Mesenchymal stem cell (in vitro differentiated cells and primary cell): ENCODE measurements at regions not wholly inside any gene's neighbourhood (a gene's known extent, or its start where the extent isn't known, plus 50 kb on each side); places are given as distances from the start of the nearest gene placed in this dataset.

Experiments
- DNase-seq: peaks from one replicate; pipeline ENCODE4 v3.0.0-alpha.2; 2013
- H2AFZ ChIP-seq: one replicate; pipeline ENCODE4 v1.6.1; 2013; ENCODE audit warnings: low read depth, mild to moderate bottlenecking, control low read depth, inconsistent platforms, low read length, moderate library complexity
- H2AK5ac ChIP-seq: 2 replicates; pipeline ENCODE4 v1.6.1; 2013; ENCODE audit warnings: low read length, moderate library complexity, mild to moderate bottlenecking, inconsistent platforms; ENCODE audit not compliant: severe bottlenecking
- H2BK120ac ChIP-seq: one replicate; pipeline ENCODE4 v1.6.1; 2013; ENCODE audit warnings: low read depth, mild to moderate bottlenecking, inconsistent platforms, low read length, moderate library complexity
- H2BK12ac ChIP-seq, 2 experiments: one replicate each; pipeline ENCODE4 v1.6.1; 2013; ENCODE audit warnings: inconsistent platforms in 2 of 2, low read length in 2 of 2, mild to moderate bottlenecking in 2 of 2, moderate library complexity in 2 of 2, control low read depth in 1 of 2
- H2BK15ac ChIP-seq: one replicate; pipeline ENCODE4 v1.6.1; 2013; ENCODE audit warnings: mild to moderate bottlenecking, low read depth, inconsistent platforms; ENCODE audit not compliant: poor library complexity, severe bottlenecking
- H2BK5ac ChIP-seq: 2 replicates; pipeline ENCODE4 v1.6.1; 2013; ENCODE audit warnings: low read depth, mild to moderate bottlenecking, low read length, control low read depth, inconsistent platforms; ENCODE audit not compliant: poor library complexity, severe bottlenecking
- H3K14ac ChIP-seq, 2 experiments: one replicate each; pipeline ENCODE4 v1.6.1; 2013; ENCODE audit warnings: inconsistent platforms in 2 of 2, low read length in 2 of 2, control low read depth in 1 of 2, mild to moderate bottlenecking in 1 of 2, moderate library complexity in 1 of 2
- H3K18ac ChIP-seq, 2 experiments: one replicate each; pipeline ENCODE4 v1.6.1; 2013; ENCODE audit warnings: inconsistent platforms in 2 of 2, low read length in 2 of 2, control low read depth in 1 of 2, low read depth in 1 of 2, mild to moderate bottlenecking in 1 of 2
- H3K23ac ChIP-seq, 2 experiments: one replicate each; pipeline ENCODE4 v1.6.1; 2013; ENCODE audit warnings: inconsistent platforms in 2 of 2, low read length in 2 of 2, mild to moderate bottlenecking in 2 of 2, moderate library complexity in 2 of 2, control low read depth in 1 of 2
- H3K27ac ChIP-seq: 2 replicates; pipeline ENCODE4 v1.5.1; 2013; ENCODE audit warnings: mild to moderate bottlenecking, moderate library complexity, low read length, control low read depth, inconsistent platforms; ENCODE audit not compliant: poor library complexity, severe bottlenecking
- H3K27me3 ChIP-seq, 2 experiments: 2 replicates each; pipeline versions ENCODE4 v1.6.1 to v1.7.0; 2013; ENCODE audit warnings: low read length in 2 of 2, mild to moderate bottlenecking in 2 of 2, moderate library complexity in 2 of 2, control low read depth in 1 of 2, inconsistent platforms in 1 of 2; ENCODE audit not compliant: control insufficient read depth in 1 of 2, insufficient read depth in 1 of 2
- H3K36me3 ChIP-seq, 2 experiments: 2 replicates each; pipeline versions ENCODE4 v1.6.1 to v1.7.0; 2013; ENCODE audit warnings: low read length in 2 of 2, control low read depth in 1 of 2, inconsistent platforms in 1 of 2, low read depth in 1 of 2, mild to moderate bottlenecking in 1 of 2; ENCODE audit not compliant: insufficient read depth in 2 of 2, control insufficient read depth in 1 of 2
- H3K4ac ChIP-seq, 2 experiments: one replicate each; pipeline ENCODE4 v1.6.1; 2013; ENCODE audit warnings: inconsistent platforms in 2 of 2, low read length in 2 of 2, mild to moderate bottlenecking in 2 of 2, moderate library complexity in 2 of 2, control low read depth in 1 of 2, low read depth in 1 of 2
- H3K4me1 ChIP-seq: 2 replicates; pipeline ENCODE4 v1.6.1; 2013; ENCODE audit warnings: low read depth, low read length, control low read depth; ENCODE audit not compliant: control insufficient read depth, insufficient read depth
- H3K4me2 ChIP-seq: 2 replicates; pipeline ENCODE4 v1.6.1; 2013; ENCODE audit warnings: low read length, mild to moderate bottlenecking, inconsistent platforms; ENCODE audit not compliant: poor library complexity, severe bottlenecking
- H3K4me3 ChIP-seq, 2 experiments: 2 replicates each; pipeline versions ENCODE4 v1.5.1 to v1.7.0; 2013; ENCODE audit warnings: low read length in 2 of 2, mild to moderate bottlenecking in 2 of 2, control low read depth in 1 of 2, low read depth in 1 of 2; ENCODE audit not compliant: insufficient read depth in 1 of 2
- H3K79me1 ChIP-seq: replicated peaks from 2 replicates; pipeline ENCODE4 v1.6.1; 2013; ENCODE audit warnings: mild to moderate bottlenecking, control low read depth, low read length, inconsistent platforms; ENCODE audit not compliant: poor library complexity, severe bottlenecking
- H3K9ac ChIP-seq: 2 replicates; pipeline ENCODE4 v1.7.0; 2013; ENCODE audit warnings: mild to moderate bottlenecking, low read length, moderate library complexity
- H3K9me3 ChIP-seq: 2 replicates; pipeline ENCODE4 v1.7.0; 2013; ENCODE audit warnings: mild to moderate bottlenecking, low read length; ENCODE audit not compliant: control insufficient read depth
- H4K8ac ChIP-seq: one replicate; pipeline ENCODE4 v1.6.1; 2013; ENCODE audit warnings: inconsistent platforms, mild to moderate bottlenecking, low read length, moderate library complexity
- H4K91ac ChIP-seq: one replicate; pipeline ENCODE4 v1.6.1; 2013; ENCODE audit warnings: mild to moderate bottlenecking, low read length, inconsistent platforms
- WGBS: methylation state at CpG from one replicate; pipeline ENCODE4 v1.1.7; 2013; ENCODE audit warnings: mixed read lengths; 5-methylcytosine and 5-hydroxymethylcytosine counted together

DNA sequence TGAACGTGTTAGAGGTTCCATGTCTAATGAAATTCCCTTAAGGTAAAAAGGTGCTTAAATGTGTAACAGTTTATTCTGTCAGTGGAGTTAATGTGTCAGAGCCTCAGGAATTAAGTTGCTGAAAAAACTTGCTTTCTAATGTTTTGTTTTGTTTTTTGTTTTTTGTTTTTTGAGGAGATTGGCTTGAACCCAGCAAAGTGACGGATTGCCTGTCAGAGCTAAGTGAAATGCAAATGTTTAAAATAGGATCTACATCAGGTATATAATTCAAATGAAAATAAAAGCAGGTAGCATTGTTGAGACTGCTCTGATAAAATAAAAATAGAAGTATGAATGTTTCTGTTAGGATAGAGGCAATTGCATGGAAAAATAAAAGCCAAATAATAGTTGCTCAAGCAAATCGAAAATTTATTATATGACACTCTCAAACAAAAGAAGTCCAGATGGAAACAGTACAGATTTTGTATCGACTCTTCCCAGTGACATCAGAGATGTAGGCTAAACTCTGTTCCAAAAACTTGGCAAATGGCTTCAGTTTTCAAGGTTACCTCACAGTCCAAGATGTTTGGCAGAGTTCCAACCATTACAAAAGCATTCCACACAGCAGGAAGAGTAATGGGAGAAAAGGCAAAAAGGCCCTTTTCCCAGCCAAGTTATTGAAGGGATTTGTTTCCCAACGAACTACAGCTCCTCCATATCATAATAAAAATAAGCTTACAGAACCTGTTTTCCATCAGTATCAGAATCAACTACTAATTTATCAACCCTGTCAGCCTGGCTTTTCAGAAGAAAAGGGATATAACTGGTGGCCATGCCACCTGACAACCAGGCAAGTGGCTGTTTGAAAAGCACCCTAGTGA, 291.0 kb downstream of the TBL1XR1 start:
- H2AFZ ChIP-seq, result no peak overlapping the region

DNA sequence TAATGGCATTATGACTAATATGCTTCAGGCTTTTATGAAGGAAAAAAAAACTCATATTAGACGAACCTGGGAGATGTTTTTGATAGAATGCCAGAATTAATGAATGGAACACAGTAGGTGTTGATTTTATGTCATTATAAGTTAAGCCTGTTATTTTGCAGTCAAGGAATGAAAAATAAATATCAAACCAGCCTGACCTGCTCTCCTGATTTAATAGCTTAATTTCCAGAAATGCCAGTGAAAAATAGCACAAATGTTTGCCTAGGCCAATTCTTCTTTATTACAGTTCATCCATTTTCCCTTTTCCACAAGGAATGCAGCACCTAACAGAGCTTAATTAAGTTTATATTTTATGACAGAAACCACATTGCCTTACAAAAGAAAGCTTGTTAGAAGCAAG, 292.0 kb downstream of the TBL1XR1 start:
- Histone ChIP-seq H2BK120ac (no peak overlapping the region), H3K9me3 (no peaks in the 10 kb centered on the region), H4K91ac (no peak overlapping the region), H3K79me1 (no peaks in the 10 kb centered on the region), H2AK5ac (no peak overlapping the region), H4K8ac (no peak overlapping the region), H3K23ac (no peak overlapping the region), H3K9ac (no peak overlapping the region), H3K14ac (no peak overlapping the region), H3K4me2 (no peak overlapping the region), H3K36me3 (no peaks in the 10 kb centered on the region), H2AFZ (no peak overlapping the region), H2BK5ac (no peak overlapping the region), H3K27ac (no peak overlapping the region), H3K18ac (no peak overlapping the region), H3K4me3 (no peak overlapping the region), H3K4me1 (no peaks in the 10 kb centered on the region), H3K27me3 (no peaks in the 10 kb centered on the region), H2BK12ac (no peak overlapping the region), H3K4ac (no peak overlapping the region), H2BK15ac (no peak overlapping the region)
- DNase-seq, result no peak
- WGBS, result 78% methylated on average over 1 of the region's 1 CpG

More for the DNA sequence above, 291.0 kb downstream of the TBL1XR1 start:
- H3K14ac ChIP-seq, result no peak overlapping the region
- no peaks in the 10 kb centered on the region for H3K79me1 ChIP-seq
- no peak overlapping the region for H2BK5ac ChIP-seq
- H3K27ac ChIP-seq, result peak overlapping the region; percentile 21
- H3K9ac ChIP-seq, result no peak overlapping the region
- no peak overlapping the region for H2AK5ac ChIP-seq
- H3K4ac ChIP-seq, result no peak overlapping the region
- H2BK120ac ChIP-seq, result no peak overlapping the region
- no peaks in the 10 kb centered on the region for H3K9me3 ChIP-seq
- peak; percentile 35 for DNase-seq
- no peak overlapping the region for H2BK15ac ChIP-seq
- 77% methylated on average over 5 of the region's 5 CpGs for WGBS
- peaks cover 0 to 3% of the 10 kb centered on the region in 2 experiments for H3K27me3 ChIP-seq
- no peaks in the 10 kb centered on the region for H3K4me1 ChIP-seq
- no peak overlapping the region for H3K4me3 ChIP-seq
- no peak overlapping the region for H3K4me2 ChIP-seq
- no peak overlapping the region for H3K23ac ChIP-seq
- H3K18ac ChIP-seq, result no peak overlapping the region
- H4K91ac ChIP-seq, result no peak overlapping the region
- H4K8ac ChIP-seq, result no peak overlapping the region
- no peak overlapping the region for H2BK12ac ChIP-seq
- no peaks in the 10 kb centered on the region for H3K36me3 ChIP-seq

DNA sequence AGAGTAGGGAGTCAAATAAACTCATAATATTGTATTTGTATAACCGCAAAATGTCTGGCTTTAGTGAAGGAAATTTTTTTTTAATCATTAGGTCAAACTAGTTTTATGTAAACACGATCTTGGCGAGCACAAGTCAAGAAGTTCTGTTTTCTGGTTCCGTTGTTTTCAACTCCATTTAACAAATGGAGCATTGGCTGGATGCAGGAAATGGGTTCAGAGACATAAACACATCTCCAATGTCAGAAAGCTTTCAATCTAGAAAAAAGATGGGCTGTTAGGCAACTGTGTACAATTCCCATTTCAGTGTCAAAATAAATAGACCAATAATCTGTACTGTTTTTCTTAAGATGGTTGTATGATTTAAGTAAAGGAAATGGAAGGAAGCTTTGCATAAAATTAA, 292.8 kb downstream of the TBL1XR1 start:
- DNase-seq, result no peak
- no peak overlapping the region for H2AFZ ChIP-seq
- H3K36me3 ChIP-seq, result no peaks in the 10 kb centered on the region
- no peak overlapping the region for H2BK120ac ChIP-seq
- H3K9me3 ChIP-seq, result no peaks in the 10 kb centered on the region
- no peak overlapping the region for H3K23ac ChIP-seq
- WGBS, result 68% methylated on average over 4 of the region's 4 CpGs
- H3K79me1 ChIP-seq, result no peaks in the 10 kb centered on the region
- H3K4me3 ChIP-seq, result no peak overlapping the region
- no peak overlapping the region for H3K4me2 ChIP-seq
- H2BK15ac ChIP-seq, result no peak overlapping the region
- H3K14ac ChIP-seq, result no peak overlapping the region
- H2BK5ac ChIP-seq, result no peak overlapping the region
- no peak overlapping the region for H2BK12ac ChIP-seq
- no peaks in the 10 kb centered on the region for H3K4me1 ChIP-seq
- no peak overlapping the region for H3K27ac ChIP-seq
- no peak overlapping the region for H3K9ac ChIP-seq
- H4K91ac ChIP-seq, result no peak overlapping the region
- H4K8ac ChIP-seq, result no peak overlapping the region
- no peaks in the 10 kb centered on the region for H3K27me3 ChIP-seq
- H3K18ac ChIP-seq, result no peak overlapping the region
- no peak overlapping the region for H3K4ac ChIP-seq
- H2AK5ac ChIP-seq, result no peak overlapping the region

DNA sequence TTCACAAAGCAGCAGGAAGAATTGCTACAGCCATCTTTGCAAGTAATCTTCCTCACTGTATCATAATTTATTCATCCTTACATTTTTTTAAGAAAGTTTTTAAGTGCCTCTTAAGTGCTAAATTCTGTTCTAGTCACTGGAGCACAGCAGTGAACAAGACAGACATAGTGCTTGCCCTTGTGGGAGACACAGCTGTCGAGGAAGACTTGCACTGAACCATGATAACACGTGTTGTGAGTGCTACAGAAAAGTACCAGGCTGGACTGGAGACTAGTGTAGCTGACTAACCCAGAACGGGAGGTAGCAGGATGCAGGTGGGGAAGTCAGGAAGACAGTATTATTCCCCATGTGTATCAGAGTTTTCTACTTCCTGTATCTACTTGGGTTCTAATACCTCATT, 300.6 kb downstream of the TBL1XR1 start:
- Histone ChIP-seq H3K36me3 (no peaks in the 10 kb centered on the region), H3K4me1 (no peaks in the 10 kb centered on the region), H3K4me3 (no peak overlapping the region), H2AFZ (no peak overlapping the region), H2BK15ac (no peak overlapping the region), H3K27ac (no peak overlapping the region), H3K14ac (no peak overlapping the region), H2BK5ac (no peak overlapping the region), H3K18ac (no peak overlapping the region), H2AK5ac (no peak overlapping the region), H2BK120ac (no peak overlapping the region), H3K79me1 (no peaks in the 10 kb centered on the region), H4K91ac (no peak overlapping the region), H3K23ac (no peak overlapping the region), H4K8ac (no peak overlapping the region), H3K4me2 (no peak overlapping the region), H3K27me3 (no peaks in the 10 kb centered on the region), H2BK12ac (no peak overlapping the region), H3K9me3 (no peaks in the 10 kb centered on the region), H3K9ac (no peak overlapping the region), H3K4ac (no peak overlapping the region)
- 56% methylated on average over 2 of the region's 3 CpGs for WGBS
- DNase-seq, result no peak
